DMS114 treated with DMSO at 0.1 percent for 48 hours (cell line): ENCODE measurements at regions not wholly inside any gene's neighbourhood (a gene's known extent, or its start where the extent isn't known, plus 50 kb on each side); places are given as distances from the start of the nearest gene placed in this dataset.

ENCODE experiments used
- DNase-seq: peaks from one replicate; lab custom pipeline; 2025; ENCODE audit not compliant: unreplicated experiment; lab: John Stamatoyannopoulos, UW

DNA sequence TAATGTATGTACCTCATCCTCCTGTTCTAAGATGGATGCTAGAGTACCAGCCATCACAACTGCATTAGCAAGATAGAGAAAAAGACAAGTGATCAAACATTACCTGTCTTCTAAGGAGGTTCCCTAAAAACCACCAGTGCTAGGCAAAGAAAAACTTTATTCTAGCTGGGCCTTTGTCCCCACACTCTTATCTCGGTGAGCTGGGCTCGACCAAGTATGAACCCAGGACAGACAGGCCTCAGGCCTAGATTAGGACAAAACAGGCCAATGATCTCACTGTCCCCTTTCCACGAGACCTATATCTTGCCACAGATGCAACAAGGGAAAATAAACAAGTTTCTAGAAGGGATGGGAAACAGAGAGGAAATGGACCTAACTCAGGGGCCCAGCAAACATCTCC is 127.6 kb upstream of the PKDCC start:
- no peak for DNase-seq

DNA sequence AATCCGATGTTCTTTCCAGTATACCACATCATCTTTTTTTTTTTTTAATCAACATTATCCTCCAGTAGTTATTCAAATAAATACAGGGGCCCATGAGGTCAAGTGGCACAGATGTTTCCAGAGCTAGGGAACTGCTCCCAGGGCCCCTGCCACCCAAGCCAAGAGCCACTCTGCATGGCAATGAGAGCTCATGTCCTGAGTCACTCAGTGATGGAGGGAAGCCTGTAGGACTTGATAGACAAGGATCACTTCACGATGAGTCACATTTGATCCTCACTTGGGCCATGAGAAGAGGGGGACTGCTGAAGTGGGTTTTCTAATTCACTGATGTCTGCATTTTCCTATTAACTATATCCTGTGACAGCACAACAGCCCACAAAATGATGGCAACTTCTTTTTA is 127.0 kb upstream of the PKDCC start:
- no peak for DNase-seq

DNA sequence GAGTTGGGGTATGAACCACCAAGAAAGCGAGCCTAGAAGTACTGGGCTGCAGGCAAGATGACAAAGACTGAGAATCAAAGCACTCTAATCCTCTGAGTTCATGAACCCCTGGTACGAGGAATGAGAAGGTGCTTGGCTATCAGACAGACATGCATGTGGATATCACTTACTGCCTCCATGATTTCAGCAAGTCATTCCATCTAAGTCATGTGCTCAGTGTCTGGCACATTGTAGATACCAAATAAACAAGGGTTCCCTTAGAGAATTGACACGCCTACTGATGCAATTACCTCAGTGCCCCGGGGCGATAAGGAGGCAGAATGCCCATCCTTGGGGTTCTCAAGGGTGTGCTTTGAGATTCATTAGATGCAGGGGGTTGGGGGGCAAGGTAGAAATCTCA is 125.6 kb upstream of the PKDCC start:
- no peak for DNase-seq

DNA sequence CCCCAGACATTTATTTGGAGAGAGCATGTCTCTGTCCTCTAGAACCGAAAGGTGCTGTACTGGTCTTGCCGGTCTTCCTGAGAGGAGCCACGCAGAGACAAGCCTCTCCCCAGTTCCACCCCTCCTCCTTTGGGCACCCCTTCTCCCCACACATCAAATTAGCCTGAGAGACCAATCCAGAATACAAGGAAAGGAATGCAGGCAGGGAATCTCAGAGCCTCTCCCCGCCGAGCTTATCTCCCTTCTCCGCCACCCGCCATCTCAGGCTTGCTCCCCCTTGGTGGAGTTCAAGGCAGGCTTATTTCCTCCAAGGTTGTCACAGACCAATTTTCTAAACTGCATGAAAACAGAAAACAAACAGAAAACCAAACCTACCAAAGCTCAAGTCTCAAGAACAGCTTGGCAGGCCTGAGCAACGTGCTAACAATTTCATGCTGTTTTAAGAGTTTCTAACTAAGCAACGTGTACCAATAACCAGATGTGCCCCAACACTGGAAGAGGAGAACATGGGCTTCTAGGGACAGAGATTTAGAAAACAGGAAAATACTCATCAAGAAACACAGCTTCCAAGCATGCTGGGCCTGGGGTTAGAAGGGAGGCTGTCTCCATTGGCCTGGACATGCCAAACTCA is 124.5 kb upstream of the PKDCC start:
- DNase-seq: no peak

DNA sequence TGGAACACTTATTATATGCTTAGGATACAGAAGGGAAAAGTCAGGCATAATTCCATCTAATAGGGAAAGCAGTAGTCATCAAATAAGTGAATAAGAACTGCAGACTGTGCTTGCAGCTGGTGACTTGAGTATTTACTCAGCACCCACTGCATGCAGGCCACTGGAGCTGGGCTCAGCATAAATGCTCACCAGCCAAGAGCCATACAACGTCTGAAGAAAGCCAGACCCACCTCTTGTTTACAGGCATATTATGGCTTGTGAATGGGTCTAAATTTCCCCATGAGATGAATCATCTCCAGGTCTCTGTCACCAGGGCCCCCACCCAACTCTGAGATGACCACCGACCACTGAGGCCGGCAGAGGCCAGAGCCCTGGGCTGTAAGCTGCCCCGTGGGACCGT is 123.8 kb upstream of the PKDCC start:
- DNase-seq: no peak

DNA sequence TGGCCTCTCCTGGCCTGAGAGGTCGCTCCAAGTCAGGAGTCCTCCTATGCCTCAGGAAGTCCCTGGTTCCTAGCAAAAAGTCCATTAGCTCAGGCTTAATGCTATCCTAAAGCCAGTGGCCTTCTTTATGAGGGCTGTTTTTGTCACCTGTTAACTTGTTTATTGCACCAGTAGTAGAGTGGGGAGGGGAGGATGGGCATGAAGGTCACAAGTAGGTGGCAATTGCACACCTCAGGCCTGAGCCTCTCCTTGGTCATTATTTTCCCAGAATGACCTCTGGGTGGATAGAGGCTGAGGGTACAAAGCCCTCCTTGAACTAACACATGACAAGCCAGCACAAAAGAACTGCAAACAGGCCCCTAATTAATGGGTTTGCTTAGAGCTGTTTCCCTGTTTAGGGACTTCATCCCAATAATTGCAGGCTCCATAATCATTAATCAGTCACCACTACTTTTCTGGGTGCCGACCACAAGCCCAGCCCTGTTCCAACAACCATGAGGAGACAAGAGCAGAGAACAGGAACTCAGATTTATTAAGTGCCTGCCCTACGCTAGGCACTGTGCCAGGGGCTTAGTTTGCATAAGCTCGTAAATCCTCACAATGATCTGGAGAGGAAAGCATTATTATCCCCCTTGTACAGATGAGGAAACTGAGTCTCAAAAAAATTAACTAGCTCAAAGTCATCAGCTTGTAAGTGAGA is 123.0 kb upstream of the PKDCC start:
- DNase-seq: no peak

DNA sequence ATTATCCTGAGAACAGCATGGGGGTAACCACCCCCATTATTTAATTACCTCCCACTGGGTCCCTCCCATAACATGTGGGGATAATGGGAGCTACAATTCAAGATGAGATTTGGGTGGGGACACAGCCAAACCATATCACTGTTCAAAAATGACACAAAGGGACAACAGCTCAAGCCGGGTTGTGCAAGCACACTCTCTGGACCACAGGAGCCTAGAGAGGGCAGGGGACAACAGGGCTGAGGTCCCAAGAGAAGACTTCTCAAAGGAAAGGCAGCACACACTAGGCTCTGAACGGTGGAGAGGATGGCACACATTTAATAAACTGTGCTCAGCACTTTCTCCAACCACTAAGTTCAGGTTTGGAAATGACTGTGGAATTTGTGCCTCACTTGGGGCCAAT is 122.1 kb upstream of the PKDCC start:
- DNase-seq: no peak

DNA sequence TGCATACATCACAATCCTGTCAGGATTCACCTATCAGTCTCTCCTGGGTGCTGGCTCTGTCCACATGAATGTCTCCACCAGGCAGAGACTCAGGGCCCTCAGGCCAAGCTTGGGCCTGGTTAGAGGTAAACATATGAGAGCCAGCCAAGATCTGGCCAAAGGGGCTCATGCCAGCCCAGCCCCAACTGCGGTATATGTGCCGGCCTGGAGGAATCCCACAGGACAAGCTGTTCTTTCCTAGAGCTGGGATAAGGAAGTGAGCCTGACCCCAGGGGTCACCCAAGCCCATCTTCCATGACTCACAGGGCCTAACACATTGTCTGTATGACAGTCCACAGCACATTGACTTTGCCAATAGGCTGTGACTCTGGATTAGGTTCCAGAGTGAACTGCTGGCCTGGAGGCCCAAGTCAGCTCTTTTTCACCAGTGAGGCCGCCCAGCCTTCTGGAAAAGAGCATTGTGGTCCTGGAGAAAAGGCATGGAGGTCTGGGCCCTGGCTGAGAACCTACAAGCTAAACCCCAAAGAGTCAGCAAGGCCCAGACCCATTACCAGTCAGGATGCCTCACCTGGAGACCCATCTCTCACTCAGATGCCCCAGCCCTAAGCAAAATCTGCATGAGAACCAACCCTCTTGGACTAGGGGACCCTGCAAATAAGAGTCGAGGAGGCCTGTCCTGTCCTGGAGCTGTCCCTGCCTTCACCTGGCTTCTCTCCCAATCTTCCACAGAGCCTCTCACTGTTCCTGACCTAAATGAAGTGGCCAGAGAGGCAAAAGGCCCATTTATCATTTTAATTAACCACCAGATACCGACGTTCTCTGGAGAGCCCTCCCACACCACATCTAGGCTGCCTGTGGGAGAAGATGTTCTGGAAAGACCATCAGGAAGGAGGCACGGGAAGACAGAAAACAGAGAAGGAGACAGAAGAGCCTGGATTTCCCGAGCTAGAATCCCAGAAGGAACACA is 120.9 kb upstream of the PKDCC start:
- DNase-seq: no peak

DNA sequence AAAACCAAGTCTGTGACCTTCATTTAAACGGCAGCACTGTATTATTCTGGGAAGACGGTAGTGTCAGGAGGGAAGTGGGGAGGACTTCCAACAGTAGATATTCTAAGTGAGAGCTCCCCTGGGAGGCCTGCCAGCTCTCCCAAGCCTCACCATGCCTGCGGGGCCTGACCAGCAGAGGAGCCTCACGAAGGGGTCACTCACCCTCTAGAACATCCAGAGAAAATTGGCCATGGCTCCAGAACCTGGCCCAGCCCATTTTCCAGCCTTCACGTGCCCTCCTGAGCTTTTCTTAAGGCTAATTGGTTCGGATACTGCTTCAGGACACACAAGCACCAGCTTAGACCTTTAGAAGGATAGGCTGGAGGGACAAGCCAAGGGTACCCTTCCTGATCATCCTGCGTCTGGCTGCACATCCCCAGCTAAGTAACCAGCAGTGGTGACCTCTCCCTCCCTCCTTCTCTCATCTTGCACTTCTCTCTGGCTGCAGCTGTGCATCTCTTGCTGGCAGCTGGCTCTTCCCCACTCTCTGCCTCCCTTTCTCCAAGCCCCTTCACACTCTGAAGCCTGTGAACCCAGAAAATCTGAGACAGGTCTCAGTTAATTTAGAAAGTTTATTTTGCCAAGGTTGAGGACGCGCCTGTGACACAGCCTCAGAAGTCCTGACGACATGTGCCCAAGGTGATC is 120.1 kb upstream of the PKDCC start:
- no peak for DNase-seq

DNA sequence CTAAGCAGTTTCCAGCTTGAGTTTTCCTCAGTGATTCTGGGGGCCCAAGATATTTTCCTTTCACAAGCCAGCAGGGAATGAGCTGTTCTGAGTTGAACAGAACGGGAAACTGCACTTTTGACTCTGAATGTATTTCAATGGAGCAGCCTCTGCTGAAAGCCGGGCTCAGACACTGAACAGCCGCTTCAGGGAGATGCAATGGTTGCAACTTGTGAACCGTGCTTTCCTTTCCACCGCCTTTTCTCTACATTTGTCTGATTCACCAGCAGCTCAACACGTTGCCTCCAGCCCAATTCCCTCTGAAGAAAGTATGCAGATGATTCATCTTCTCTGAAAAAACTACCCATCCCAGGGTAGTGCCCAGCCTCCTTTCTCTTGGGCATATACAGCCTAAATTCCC is 119.3 kb upstream of the PKDCC start:
- DNase-seq: no peak

DNA sequence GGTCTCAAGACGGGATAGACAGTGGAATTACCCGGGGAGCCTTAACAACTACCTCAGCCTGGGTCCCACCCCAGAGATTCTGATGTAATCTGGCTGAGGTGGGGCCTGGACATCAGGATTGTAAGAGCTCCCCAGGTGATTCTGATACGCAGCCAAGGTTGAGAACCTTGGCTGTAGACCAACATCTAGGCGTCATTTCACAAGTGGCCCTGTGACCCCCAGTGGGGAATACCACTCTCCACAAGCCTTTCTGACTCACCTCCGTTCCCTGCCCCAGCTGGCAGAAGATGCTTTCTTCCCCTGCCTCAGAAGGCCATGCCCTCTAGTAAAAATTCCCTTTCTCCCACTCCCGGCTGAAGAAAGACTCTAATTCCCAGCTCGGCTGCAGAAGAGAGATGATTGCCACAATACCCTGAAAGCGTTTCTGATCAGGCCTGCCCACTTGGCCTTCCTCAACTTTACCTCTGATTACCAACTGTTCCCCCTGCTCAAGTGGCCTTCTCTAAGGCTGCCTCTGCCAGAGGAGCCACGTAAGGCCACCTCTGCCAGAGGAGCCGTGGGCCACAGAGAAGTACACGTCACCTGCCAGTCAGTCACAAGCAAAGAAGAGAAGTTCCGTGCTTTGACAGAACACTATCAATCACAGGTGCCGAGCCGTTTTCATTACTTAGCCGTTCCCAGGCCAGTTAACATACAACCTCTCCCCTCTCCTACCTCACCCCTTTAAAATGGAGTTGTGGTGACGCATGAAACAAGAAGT is 116.8 kb upstream of the PKDCC start:
- no peak for DNase-seq

DNA sequence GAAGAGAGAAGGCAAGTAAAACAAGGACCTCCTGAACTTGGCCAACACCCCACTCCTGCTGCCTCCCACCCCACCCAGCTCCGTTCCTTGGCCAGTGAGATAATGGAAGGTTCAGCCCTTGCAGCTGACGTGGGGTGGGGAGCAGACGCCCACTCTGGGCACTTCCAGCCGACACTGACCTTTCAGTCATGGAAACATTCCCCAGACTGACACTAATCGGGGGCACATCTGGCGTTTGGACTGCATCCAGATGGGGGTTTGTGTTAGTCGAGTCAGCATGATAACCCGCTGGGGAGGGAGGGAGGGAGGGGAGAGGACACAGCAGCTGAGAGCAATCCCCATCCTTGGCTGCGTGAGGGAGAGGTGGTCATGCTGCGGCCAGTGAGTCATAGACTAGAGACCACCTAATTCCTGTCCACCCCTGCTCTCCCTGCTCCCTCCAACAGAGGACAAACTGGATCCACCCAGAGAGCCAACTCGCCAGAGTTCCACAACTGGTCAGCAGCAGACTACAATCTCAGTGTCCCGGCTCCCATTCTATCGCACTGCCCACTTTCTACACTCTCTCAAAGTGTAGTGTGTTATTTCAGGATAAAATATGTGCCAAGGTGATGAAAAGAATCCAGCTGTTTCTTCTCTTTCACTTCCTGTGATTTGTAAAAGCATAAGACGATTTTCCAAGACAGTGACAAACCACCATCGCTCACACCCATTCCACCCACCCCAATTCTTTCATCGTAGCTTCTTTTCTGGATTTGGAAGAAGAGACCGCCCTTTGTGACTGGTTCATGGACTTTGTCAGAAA is 115.4 kb upstream of the PKDCC start:
- DNase-seq: no peak

DNA sequence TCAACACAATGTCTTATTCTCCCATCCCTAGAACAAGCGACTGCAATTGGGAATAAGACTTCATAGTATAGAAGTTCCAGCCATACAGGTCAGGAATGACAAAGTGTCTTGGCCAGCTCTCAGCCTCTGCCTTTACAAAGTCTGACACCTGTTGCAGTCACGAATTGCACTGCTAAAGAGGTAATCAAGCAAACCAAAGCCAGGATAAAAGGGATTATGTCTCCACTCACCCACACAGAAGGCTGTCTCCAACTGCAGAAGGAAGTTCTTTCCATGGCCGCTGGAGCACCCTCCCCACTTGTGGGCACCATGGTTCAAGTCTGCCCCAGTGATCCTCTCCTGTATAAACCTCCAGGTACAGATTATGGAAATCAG is 114.8 kb upstream of the PKDCC start:
- no peak for DNase-seq

DNA sequence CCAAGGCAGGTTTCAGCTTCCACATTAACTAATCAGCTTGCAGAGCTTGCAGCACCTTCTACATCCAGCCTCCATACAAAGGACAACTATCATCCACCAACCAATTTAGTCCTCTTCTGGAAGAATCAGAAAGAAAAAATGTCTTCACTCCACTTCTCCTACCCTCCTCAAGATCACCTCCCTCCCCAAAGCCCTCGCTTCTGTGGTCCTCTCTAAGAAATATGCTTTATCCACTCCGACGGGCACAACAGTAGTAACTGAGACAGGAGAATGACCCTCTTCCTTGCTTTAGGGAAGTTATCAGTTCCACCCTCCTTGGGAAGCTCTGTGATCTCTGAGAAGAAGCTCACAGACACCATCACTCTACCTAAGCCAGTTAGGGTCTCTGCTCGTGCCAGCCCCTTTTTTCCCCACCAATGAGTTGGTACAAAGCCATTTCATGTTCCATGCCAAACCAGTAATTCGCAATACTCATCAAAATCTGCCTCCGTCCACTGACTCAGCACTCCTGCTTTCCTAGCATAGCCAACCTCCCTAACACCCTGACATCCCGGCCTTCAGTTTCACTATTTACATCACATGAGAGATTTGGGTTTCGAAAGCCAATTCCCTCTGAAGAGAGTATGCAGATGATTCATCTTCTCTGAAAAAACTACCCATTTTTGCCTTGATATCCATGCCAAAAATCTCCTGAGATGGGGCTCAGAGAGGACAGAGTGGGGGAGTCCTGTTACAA is 114.1 kb upstream of the PKDCC start:
- no peak for DNase-seq

DNA sequence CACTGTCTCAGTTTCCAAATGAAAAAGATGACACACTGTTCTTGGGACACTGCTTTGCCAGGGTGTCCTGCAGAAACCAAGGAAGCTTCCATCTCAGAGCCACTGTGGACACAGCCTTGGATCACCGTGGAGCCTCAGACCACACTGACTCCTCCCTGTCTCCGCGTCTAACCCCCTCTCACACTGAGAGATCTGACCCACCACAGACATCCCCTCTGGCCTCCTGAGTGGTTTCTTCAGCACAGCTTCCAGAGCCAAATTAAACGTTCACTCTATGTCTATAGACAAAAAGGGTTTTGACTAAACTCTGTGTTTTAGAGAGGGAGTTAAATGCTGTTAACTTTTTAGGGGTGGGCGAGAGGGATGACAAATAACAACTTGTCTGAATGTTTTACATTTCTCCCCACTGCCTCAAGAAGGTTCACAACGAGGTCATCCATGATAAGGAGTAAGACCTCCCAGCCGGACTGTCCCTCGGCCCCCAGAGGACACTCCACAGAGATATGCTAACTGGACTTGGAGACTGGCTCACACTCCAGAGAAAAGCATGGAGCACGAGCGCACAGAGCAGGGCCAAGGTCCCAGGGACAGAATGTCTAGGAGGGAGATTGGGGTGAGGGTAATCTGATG is 113.4 kb upstream of the PKDCC start:
- DNase-seq: no peak

DNA sequence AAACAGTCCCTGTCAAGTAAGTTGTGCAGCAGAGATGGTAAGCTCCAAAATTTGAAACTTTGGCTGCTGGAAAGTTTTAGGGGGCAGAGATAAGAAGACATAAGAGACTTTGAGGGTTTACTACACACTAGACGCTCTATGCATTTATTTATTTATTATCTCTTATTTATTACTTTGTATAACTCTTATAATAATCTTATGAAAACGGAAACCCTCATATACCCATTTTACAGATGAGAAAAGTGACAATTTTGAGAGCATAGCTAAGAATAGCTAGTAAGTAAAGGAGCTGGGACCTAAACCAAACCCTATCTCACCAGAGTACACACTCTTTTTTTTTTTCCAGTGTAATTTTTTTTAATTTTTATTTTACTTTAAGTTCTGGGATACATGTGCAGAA is 112.8 kb upstream of the PKDCC start:
- no peak for DNase-seq

DNA sequence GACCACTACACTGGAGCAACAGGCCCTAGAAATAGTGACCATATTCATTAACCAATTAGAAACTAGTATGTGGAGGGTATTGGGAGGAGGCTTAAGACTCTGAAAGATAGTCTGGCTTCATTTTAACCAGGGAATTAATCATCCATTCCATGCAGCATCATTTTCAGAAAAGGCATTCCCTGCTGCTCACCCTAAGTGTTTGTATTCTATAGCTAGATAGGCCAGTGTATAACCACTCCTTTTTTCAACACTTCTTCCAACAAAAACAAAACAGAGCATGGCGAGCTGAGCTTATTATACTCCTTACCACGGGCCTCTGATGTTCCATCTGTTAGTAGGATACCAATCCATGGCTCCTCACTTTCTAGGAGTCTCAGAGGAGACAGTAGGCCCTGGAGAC is 112.0 kb upstream of the PKDCC start:
- no peak for DNase-seq

DNA sequence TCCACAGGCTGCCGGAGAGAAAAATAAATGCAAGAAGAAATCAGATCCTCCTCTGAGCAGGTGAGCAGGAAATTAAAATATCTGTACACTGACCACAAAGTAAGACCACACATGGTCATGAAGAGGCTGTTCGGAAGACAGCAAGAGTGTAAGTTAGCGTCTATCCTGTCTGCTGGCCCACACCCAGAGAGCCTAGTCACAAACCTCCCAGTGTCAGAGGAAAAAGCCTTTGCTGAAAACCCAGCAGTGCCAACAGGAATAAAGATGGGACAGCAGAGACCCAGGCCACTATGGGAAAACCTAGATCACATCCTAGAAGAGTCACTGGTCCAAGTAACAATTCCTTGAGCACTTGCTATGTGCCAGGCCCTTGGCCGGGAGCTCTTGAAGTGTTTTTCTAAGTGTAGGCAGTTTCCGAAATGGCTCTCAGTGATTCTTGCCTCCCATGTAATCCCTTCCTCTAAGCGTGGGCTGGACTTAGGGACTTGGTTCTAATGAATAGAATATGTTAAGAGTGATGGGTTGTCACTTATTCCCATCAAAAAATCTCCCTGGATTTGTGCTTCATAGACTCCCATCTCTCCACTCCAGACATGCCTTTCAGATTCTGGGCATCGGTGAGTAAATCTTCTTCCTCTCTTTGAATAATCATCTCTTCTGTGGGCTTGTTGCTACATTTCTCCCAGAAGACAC is 110.9 kb upstream of the PKDCC start:
- DNase-seq: no peak
